NCI-H187 treated with DMSO at 0.1 percent for 48 hours (cell line): ENCODE measurements at regions not wholly inside any gene's neighbourhood (a gene's known extent, or its start where the extent isn't known, plus 50 kb on each side); places are given as distances from the start of the nearest gene placed in this dataset.
"Not testable (repeated sequence)": the region's sequence is repeated elsewhere in the genome, so short reads cannot be mapped to it uniquely, and the experiment has no call there.

ENCODE experiments used
- DNase-seq: peaks from one replicate; lab custom pipeline; 2025; lab: John Stamatoyannopoulos, UW

GRCh38 chrX:73943693-73944562 is 91.4 kb upstream of the XIST start:
- DNase-seq: peak; percentile 16

DNA sequence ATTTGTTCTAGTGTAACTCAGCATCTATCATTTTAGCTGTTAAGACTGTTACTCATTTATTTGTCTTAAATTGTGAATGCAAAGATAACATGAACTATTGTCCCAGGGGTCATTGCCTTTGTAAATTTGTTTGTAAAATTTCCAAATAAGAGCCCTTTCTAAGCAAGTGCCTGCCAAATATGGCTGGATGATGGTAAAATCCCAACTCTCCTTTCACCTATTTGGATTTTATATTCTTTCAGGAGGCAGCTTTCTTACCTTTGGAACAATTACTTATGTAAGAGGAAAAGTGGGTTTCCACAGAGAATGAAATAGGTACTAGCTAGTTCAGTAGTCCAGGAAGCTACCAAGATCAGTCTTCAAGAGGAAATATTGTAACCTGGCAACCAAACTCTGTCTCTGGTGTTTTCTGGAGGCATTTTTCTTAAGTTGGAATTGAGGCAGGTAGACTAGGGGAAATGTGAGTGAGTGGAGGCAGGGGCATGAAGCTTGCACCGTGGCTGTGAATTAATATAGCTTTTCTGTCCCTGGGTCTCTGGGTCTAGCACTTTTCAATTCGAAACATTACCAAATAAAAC is 88.5 kb upstream of the XIST start:
- no peak for DNase-seq

DNA sequence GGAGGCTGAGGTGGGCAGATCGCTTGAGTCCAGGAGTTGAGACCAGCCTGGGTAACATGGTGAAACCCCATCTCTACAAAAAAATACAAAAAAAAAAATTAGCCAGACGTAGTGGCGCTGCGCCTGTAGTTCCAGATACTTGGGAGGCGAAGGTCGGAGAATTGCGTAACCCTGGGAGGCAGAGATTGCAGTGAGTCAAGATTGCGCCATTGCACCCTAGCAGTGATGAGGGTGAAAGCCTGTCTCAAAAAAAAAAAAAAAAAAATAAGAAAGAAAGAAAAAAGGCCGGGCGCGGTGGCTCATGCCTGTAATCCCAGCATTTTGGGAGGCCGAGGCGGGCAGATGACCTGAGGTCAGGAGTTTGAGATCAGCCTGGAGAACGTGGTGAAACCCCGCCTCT is 85.3 kb upstream of the XIST start:
- DNase-seq: not testable (repeated sequence)

DNA sequence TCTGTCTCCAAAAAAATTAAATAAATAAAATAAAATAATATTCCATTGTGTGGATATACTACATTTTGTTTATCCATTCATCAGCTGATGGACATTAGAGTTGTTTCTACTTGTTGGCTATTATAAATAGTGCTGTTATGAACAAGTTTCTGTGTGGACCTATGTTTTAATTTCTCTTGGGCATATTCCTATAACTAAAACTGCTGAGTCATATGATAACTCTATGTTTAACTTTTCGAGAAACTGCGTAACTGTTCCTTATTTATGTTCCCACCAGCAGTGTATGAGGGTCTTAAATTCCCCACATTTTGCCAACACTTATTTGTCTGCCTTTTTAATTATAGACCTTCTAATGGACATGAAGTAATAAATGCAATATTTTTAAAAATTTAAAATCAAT is 80.0 kb upstream of the XIST start:
- no peak for DNase-seq

GRCh38 chrX:73930300-73930699 is 77.8 kb upstream of the XIST start:
- DNase-seq: no peak

- DNase-seq: no peak
These were observed 70.4 kb upstream of the XIST start for GRCh38 chrX:73922856-73923455.

DNA sequence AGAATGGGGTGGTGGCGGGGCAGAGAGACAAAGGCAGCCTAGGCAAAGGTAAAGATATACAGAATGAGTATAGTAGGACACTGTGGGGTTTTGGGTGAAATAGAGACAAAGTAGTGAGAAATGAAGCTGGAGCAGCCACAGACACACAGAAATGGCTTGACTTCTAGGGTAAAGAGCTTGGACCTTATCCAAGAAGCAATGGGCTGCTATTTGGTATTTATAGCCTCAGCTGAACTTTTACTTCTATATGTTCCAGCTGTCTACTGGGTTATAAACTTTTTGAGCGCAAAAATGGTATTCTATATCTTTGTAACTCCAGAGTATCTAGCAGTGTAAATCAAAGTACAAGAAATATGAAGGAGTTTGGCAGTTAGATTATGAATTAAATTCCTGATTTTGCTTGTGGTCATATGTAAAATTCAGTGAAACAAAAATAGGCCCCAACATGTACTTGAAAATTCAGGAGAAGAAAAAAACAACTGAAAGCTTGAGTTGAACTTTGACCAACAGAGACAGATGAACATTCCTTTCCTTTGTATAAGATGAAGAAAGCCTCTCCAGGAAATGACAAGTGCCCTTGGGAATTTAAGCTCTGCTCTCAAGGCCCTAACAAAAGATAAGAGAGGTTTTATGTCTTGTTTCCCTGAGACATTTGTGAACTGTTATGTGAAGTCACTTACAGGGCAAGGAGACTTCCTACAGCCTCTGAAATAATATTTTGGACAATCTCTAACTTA is 64.6 kb upstream of the XIST start:
- no peak for DNase-seq

DNA sequence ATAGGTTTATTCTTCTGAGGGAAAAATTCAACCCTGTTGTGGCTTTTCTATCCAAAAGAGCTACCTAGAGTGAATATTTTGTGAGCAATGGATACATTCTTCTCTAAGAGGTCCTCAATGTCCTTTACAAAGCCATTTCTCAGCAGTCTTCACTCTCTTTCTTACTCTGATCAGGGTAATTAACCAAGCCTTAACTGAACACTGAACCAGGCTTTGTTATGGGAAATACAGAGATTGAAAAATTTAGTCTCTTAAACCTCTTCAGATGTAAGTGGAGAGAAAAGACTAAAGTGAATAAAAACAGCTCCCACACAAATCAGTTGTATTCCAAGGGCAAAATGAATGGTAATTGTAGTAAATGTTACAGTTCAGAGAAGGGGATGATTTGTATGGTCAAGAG is 64.0 kb upstream of the XIST start:
- no peak for DNase-seq

GRCh38 chrX:73914792-73915191 is 62.3 kb upstream of the XIST start:
- DNase-seq: not testable (repeated sequence)

- no peak for DNase-seq
These were observed 61.1 kb upstream of the XIST start for GRCh38 chrX:73913580-73913979.

GRCh38 chrX:73911946-73912345 is 59.4 kb upstream of the XIST start:
- DNase-seq: not testable (repeated sequence)

GRCh38 chrX:73905749-73906374 is 53.3 kb upstream of the XIST start:
- DNase-seq: not testable (repeated sequence)

- no peak for DNase-seq
These were observed 51.4 kb upstream of the XIST start for GRCh38 chrX:73903941-73904340.
